ENCODE measurements at regions not wholly inside any gene's neighbourhood (a gene's known extent, or its start where the extent isn't known, plus 50 kb on each side); places are given as distances from the start of the nearest gene placed in this dataset.
A peak's percentile ranks its signal among the peaks of the same experiment; 100 is the strongest.

GRCh38 chr17:33494151-33494550 is 201.1 kb upstream of the ASIC2 start:
- Histone ChIP-seq H3K9me3 (ENCODE audit: control insufficient read depth, insufficient read depth, low read depth, low read length) (no peaks in the 10 kb centered on the region), H4K20me1 (ENCODE audit: control insufficient read depth, extremely low read depth, insufficient read depth, low read length) (no peaks in the 10 kb centered on the region), H3K4me2 (ENCODE audit: extremely low read depth, insufficient read depth, low read length) (no peak overlapping the region), H3K4me3 (replicated peaks in 1 of 4; ENCODE audit: control extremely low read depth in 1 of 4, insufficient read depth in 1 of 4, low read depth in 3 of 4, low read length in 4 of 4) (no peak overlapping the region), H3K79me2 (ENCODE audit: control insufficient read depth, insufficient read depth, low read length) (no peaks in the 10 kb centered on the region), H3K27ac (ENCODE audit: insufficient read depth, low read length) (peak overlapping the region; percentile 13), H3K9ac (ENCODE audit: insufficient read depth, low read length) (no peak overlapping the region), H2AFZ (ENCODE audit: low read length) (no peak overlapping the region), H3K36me3 (ENCODE audit: control insufficient read depth, insufficient read depth, low read length) (no peaks in the 10 kb centered on the region), H3K4me1 (ENCODE audit: control insufficient read depth, extremely low read depth, insufficient read depth, low read length) (peaks cover 2% of the 10 kb centered on the region), H3K27me3 (ENCODE audit: control insufficient read depth, insufficient read depth, low read length) (no peaks in the 10 kb centered on the region)
- TF ChIP-seq EZH2 (IDR thresholded peaks at IDR 0.05; ENCODE audit: low read length, missing control alignments), result no peak
- no peak for TF ChIP-seq CTCF (conservative IDR thresholded peaks at IDR 0.05 in 1 of 2, IDR thresholded peaks at IDR 0.05 in 1 of 2; ENCODE audit: low read depth in 1 of 2, low read length in 2 of 2)
- peak in 1 of 2 donors; percentile 3 for DNase-seq (ENCODE audit: low read depth in 2 of 2)

GRCh38 chr17:33497623-33498022 is 204.5 kb upstream of the ASIC2 start:
- no peaks in the 10 kb centered on the region for H4K20me1 ChIP-seq (ENCODE audit: control insufficient read depth, extremely low read depth, insufficient read depth, low read length)
- H3K9me3 ChIP-seq (ENCODE audit: control insufficient read depth, insufficient read depth, low read depth, low read length), result no peaks in the 10 kb centered on the region
- H3K27ac ChIP-seq (ENCODE audit: insufficient read depth, low read length), result no peak overlapping the region
- no peak overlapping the region for H2AFZ ChIP-seq (ENCODE audit: low read length)
- H3K9ac ChIP-seq (ENCODE audit: insufficient read depth, low read length), result no peak overlapping the region
- no peaks in the 10 kb centered on the region for H3K36me3 ChIP-seq (ENCODE audit: control insufficient read depth, insufficient read depth, low read length)
- H3K4me3 ChIP-seq (replicated peaks in 1 of 4; ENCODE audit: control extremely low read depth in 1 of 4, insufficient read depth in 1 of 4, low read depth in 3 of 4, low read length in 4 of 4), result no peak overlapping the region
- H3K27me3 ChIP-seq (ENCODE audit: control insufficient read depth, insufficient read depth, low read length), result no peaks in the 10 kb centered on the region
- DNase-seq (ENCODE audit: low read depth in 2 of 2), result no peak
- no peak overlapping the region for H3K4me2 ChIP-seq (ENCODE audit: extremely low read depth, insufficient read depth, low read length)
- TF ChIP-seq EZH2 (IDR thresholded peaks at IDR 0.05; ENCODE audit: low read length, missing control alignments) (no peak), CTCF (conservative IDR thresholded peaks at IDR 0.05 in 1 of 2, IDR thresholded peaks at IDR 0.05 in 1 of 2; ENCODE audit: low read depth in 1 of 2, low read length in 2 of 2) (no peak)
- peaks cover 2% of the 10 kb centered on the region for H3K4me1 ChIP-seq (ENCODE audit: control insufficient read depth, extremely low read depth, insufficient read depth, low read length)
- no peaks in the 10 kb centered on the region for H3K79me2 ChIP-seq (ENCODE audit: control insufficient read depth, insufficient read depth, low read length)

GRCh38 chr17:33498069-33498468 is 205.0 kb upstream of the ASIC2 start:
- Histone ChIP-seq H3K4me3 (replicated peaks in 1 of 4; ENCODE audit: control extremely low read depth in 1 of 4, insufficient read depth in 1 of 4, low read depth in 3 of 4, low read length in 4 of 4) (no peak overlapping the region), H4K20me1 (ENCODE audit: control insufficient read depth, extremely low read depth, insufficient read depth, low read length) (no peaks in the 10 kb centered on the region), H3K4me2 (ENCODE audit: extremely low read depth, insufficient read depth, low read length) (no peak overlapping the region), H3K4me1 (ENCODE audit: control insufficient read depth, extremely low read depth, insufficient read depth, low read length) (peaks cover 2% of the 10 kb centered on the region), H3K27ac (ENCODE audit: insufficient read depth, low read length) (no peak overlapping the region), H3K79me2 (ENCODE audit: control insufficient read depth, insufficient read depth, low read length) (no peaks in the 10 kb centered on the region), H3K27me3 (ENCODE audit: control insufficient read depth, insufficient read depth, low read length) (no peaks in the 10 kb centered on the region), H3K9ac (ENCODE audit: insufficient read depth, low read length) (no peak overlapping the region), H2AFZ (ENCODE audit: low read length) (no peak overlapping the region), H3K9me3 (ENCODE audit: control insufficient read depth, insufficient read depth, low read depth, low read length) (no peaks in the 10 kb centered on the region), H3K36me3 (ENCODE audit: control insufficient read depth, insufficient read depth, low read length) (no peaks in the 10 kb centered on the region)
- TF ChIP-seq EZH2 (IDR thresholded peaks at IDR 0.05; ENCODE audit: low read length, missing control alignments), result no peak
- no peak for TF ChIP-seq CTCF (conservative IDR thresholded peaks at IDR 0.05 in 1 of 2, IDR thresholded peaks at IDR 0.05 in 1 of 2; ENCODE audit: low read depth in 1 of 2, low read length in 2 of 2)
- peak in 1 of 2 donors; percentile 18 for DNase-seq (ENCODE audit: low read depth in 2 of 2)

All from fibroblast of lung (primary cell).